ENCODE measurements at regions not wholly inside any gene's neighbourhood (a gene's known extent, or its start where the extent isn't known, plus 50 kb on each side); places are given as distances from the start of the nearest gene placed in this dataset.

- 92 to 95% (median 94%) methylated on average over 6 of the region's 6 CpGs for WGBS, 4 donors
- TF ChIP-seq POLR2A (IDR thresholded peaks at IDR 0.05) (no peak), CTCF (IDR thresholded peaks at IDR 0.05) (no peak)
- Histone ChIP-seq H3K27me3 (no peaks in the 10 kb centered on the region), H3K4me3 (no peak overlapping the region), H3K9me3 (no peaks in the 10 kb centered on the region), H3K4me1 (no peaks in the 10 kb centered on the region), H3K27ac (no peak overlapping the region), H3K36me3 (no peaks in the 10 kb centered on the region)
- DNase-seq, result no peak
- ATAC-seq, result no peak
- intact Hi-C loops (cut with DNase I), result no loop called here
These were observed 516.1 kb downstream of the EFNA5 start for GRCh38 chr5:107154593-107154992.

- no peak overlapping the region for H3K27ac ChIP-seq
- H3K36me3 ChIP-seq, result no peaks in the 10 kb centered on the region
- WGBS, 4 donors, result 47 to 66% (median 49%) methylated on average over 2 of the region's 2 CpGs
- H3K27me3 ChIP-seq, result no peaks in the 10 kb centered on the region
- no peak overlapping the region for H3K4me3 ChIP-seq
- intact Hi-C loops (cut with DNase I), result no loop called here
- no peaks in the 10 kb centered on the region for H3K9me3 ChIP-seq
- no peaks in the 10 kb centered on the region for H3K4me1 ChIP-seq
- ATAC-seq (no peak), DNase-seq (no peak)
- TF ChIP-seq CTCF (IDR thresholded peaks at IDR 0.05) (no peak), POLR2A (IDR thresholded peaks at IDR 0.05) (no peak)
These were observed 517.5 kb downstream of the EFNA5 start for GRCh38 chr5:107153283-107153682.

GRCh38 chr5:107149243-107150005, 521.3 kb downstream of the EFNA5 start:
- H3K4me3 ChIP-seq, result no peak overlapping the region
- TF ChIP-seq POLR2A (IDR thresholded peaks at IDR 0.05) (no peak), CTCF (IDR thresholded peaks at IDR 0.05) (no peak)
- H3K4me1 ChIP-seq, result no peaks in the 10 kb centered on the region

GRCh38 chr5:107147589-107147988, 523.1 kb downstream of the EFNA5 start:
- Histone ChIP-seq H3K27ac (no peak overlapping the region), H3K36me3 (no peaks in the 10 kb centered on the region), H3K4me3 (no peak overlapping the region), H3K27me3 (no peaks in the 10 kb centered on the region), H3K4me1 (no peaks in the 10 kb centered on the region), H3K9me3 (no peaks in the 10 kb centered on the region)
- TF ChIP-seq CTCF (IDR thresholded peaks at IDR 0.05), result no peak
- TF ChIP-seq POLR2A (IDR thresholded peaks at IDR 0.05), result no peak
- intact Hi-C loops (cut with DNase I), result no loop called here
- ATAC-seq (no peak), DNase-seq (no peak)
- 75 to 88% (median 88%) methylated on average over 1 of the region's 1 CpG for WGBS, 4 donors

More at GRCh38 chr5:107149243-107150005, 521.3 kb downstream of the EFNA5 start:
- intact Hi-C loops (cut with DNase I), result no loop called here
- 36 to 76% (median 41%) methylated on average over 3 of the region's 3 CpGs for WGBS, 4 donors
- H3K27me3 ChIP-seq, result no peaks in the 10 kb centered on the region
- H3K27ac ChIP-seq, result no peak overlapping the region
- H3K36me3 ChIP-seq, result no peaks in the 10 kb centered on the region
- no peaks in the 10 kb centered on the region for H3K9me3 ChIP-seq
- ATAC-seq, result no peak
- DNase-seq, result no peak
